ENCODE measurements at regions not wholly inside any gene's neighbourhood (a gene's known extent, or its start where the extent isn't known, plus 50 kb on each side); places are given as distances from the start of the nearest gene placed in this dataset.

- TF ChIP-seq CTCF (conservative IDR thresholded peaks at IDR 0.05; ENCODE audit: low read depth, low read length) (no peak), EZH2 (IDR thresholded peaks at IDR 0.05; ENCODE audit: low read length, unreplicated experiment) (no peak)
Observed at GRCh38 chr13:83332751-83333150, 549.5 kb downstream of the SLITRK1 start.
